Epithelial cell of proximal tubule (primary cell): ENCODE measurements at regions not wholly inside any gene's neighbourhood (a gene's known extent, or its start where the extent isn't known, plus 50 kb on each side); places are given as distances from the start of the nearest gene placed in this dataset.
"Not testable (repeated sequence)": the region's sequence is repeated elsewhere in the genome, so short reads cannot be mapped to it uniquely, and the experiment has no call there.

Source experiments
- DNase-seq: peaks from one replicate; pipeline ENCODE4 v3.0.0-alpha.2; 2011; ENCODE audit warnings: low read depth
- H3K4me3 ChIP-seq: 2 replicates; pipeline ENCODE4 v1.5.1; 2011; ENCODE audit warnings: low read depth, mild to moderate bottlenecking, low read length
- CTCF ChIP-seq: conservative IDR thresholded peaks from 2 replicates; pipeline ENCODE4 v1.5.1; 2012; ENCODE audit warnings: low read depth, mild to moderate bottlenecking, low read length

GRCh38 chr4:188722911-188723310 lies 583.7 kb downstream of the TRIML1 start:
- no peak for TF ChIP-seq CTCF
- DNase-seq, result no peak
- no peak overlapping the region for H3K4me3 ChIP-seq

- no peak for TF ChIP-seq CTCF
- DNase-seq, result no peak
- H3K4me3 ChIP-seq, result no peak overlapping the region
Measured at GRCh38 chr4:188727746-188728145, 588.5 kb downstream of the TRIML1 start.

- no peak for TF ChIP-seq CTCF
Measured at GRCh38 chr4:188728359-188728758, 589.1 kb downstream of the TRIML1 start.

GRCh38 chr4:188732131-188732530 lies 592.9 kb downstream of the TRIML1 start:
- TF ChIP-seq CTCF, result no peak
- H3K4me3 ChIP-seq, result no peak overlapping the region
- no peak for DNase-seq

More at GRCh38 chr4:188728359-188728758, 589.1 kb downstream of the TRIML1 start:
- no peak for DNase-seq
- H3K4me3 ChIP-seq, result no peak overlapping the region

GRCh38 chr4:188735082-188735481 lies 595.8 kb downstream of the TRIML1 start:
- TF ChIP-seq CTCF, result no peak
- DNase-seq, result no peak
- no peak overlapping the region for H3K4me3 ChIP-seq

- no peak for DNase-seq
- H3K4me3 ChIP-seq, result no peak overlapping the region
- TF ChIP-seq CTCF, result no peak
Measured at GRCh38 chr4:188737251-188738002, 598.2 kb downstream of the TRIML1 start.

GRCh38 chr4:188738290-188738689 lies 599.0 kb downstream of the TRIML1 start:
- not testable (repeated sequence) for DNase-seq
- peak overlapping the region; percentile 45 for H3K4me3 ChIP-seq

GRCh38 chr4:188740172-188740571 lies 600.9 kb downstream of the TRIML1 start:
- not testable (repeated sequence) for DNase-seq, H3K4me3 ChIP-seq
